Loucy (cell line): ENCODE measurements at regions not wholly inside any gene's neighbourhood (a gene's known extent, or its start where the extent isn't known, plus 50 kb on each side); places are given as distances from the start of the nearest gene placed in this dataset.

Source experiments
- H2AFZ ChIP-seq: fragments of 200-600 bp; sonication (generic); 2 replicates; pipeline ENCODE4 v1.6.0; 2016; ENCODE audit warnings: antibody characterized with exemption, mild to moderate bottlenecking, low read length, moderate library complexity
- H3F3A ChIP-seq: fragments of 200-600 bp; 2 replicates; pipeline ENCODE4 v1.6.0; 2016; ENCODE audit warnings: antibody characterized with exemption, low read depth, mild to moderate bottlenecking
- H3K27me3 ChIP-seq: fragments of 200-600 bp; sonication (generic); 2 replicates; pipeline ENCODE4 v1.6.1; 2014; ENCODE audit warnings: low read length, mild to moderate bottlenecking; ENCODE audit not compliant: insufficient read depth, poor library complexity, severe bottlenecking
- H3K36me3 ChIP-seq: fragments of 200-600 bp; sonication (generic); 2 replicates; pipeline ENCODE4 v1.6.1; 2016; ENCODE audit warnings: low read length; ENCODE audit not compliant: insufficient read depth
- H3K4me1 ChIP-seq: fragments of 200-600 bp; sonication (generic); 2 replicates; pipeline ENCODE4 v1.5.1; 2014; ENCODE audit warnings: low read length, mild to moderate bottlenecking; ENCODE audit not compliant: insufficient read depth, poor library complexity, severe bottlenecking
- H3K4me2 ChIP-seq: fragments of 200-600 bp; sonication (generic); 2 replicates; pipeline ENCODE4 v1.6.0; 2014; ENCODE audit warnings: antibody characterized with exemption, low read length, low read depth, mild to moderate bottlenecking; ENCODE audit not compliant: poor library complexity, severe bottlenecking
- H3K4me3 ChIP-seq: fragments of 200-600 bp; sonication (generic); 2 replicates; pipeline ENCODE4 v1.5.1; 2014; ENCODE audit warnings: low read length, mild to moderate bottlenecking, mixed read lengths; ENCODE audit not compliant: poor library complexity, severe bottlenecking
- H3K79me2 ChIP-seq: fragments of 200-600 bp; sonication (generic); 2 replicates; pipeline ENCODE4 v1.6.1; 2014; ENCODE audit warnings: low read length; ENCODE audit not compliant: insufficient read depth
- H3K9ac ChIP-seq: fragments of 200-600 bp; sonication (generic); 2 replicates; pipeline ENCODE4 v1.6.0; 2014; ENCODE audit warnings: mild to moderate bottlenecking, low read depth, low read length, moderate library complexity; ENCODE audit not compliant: poor library complexity, severe bottlenecking
- H3K9me2 ChIP-seq: fragments of 200-600 bp; sonication (generic); replicated peaks from 2 replicates; pipeline ENCODE4 v1.6.1; 2016; ENCODE audit warnings: low read depth, low read length, mixed read lengths
- H3K9me3 ChIP-seq: fragments of 200-600 bp; sonication (generic); 2 replicates; pipeline ENCODE4 v1.6.1; 2014; ENCODE audit warnings: mild to moderate bottlenecking, antibody characterized with exemption, low read length, low read depth; ENCODE audit not compliant: insufficient read depth
- H4K20me1 ChIP-seq: fragments of 200-600 bp; sonication (generic); 2 replicates; pipeline ENCODE4 v1.6.0; 2014; ENCODE audit warnings: antibody characterized with exemption, low read length, mild to moderate bottlenecking; ENCODE audit not compliant: insufficient read depth, poor library complexity, severe bottlenecking
- CTCF ChIP-seq: fragments of 200-600 bp; sonication (generic); conservative IDR thresholded peaks from 2 replicates; pipeline ENCODE4 v1.5.1; 2014; ENCODE audit warnings: mild to moderate bottlenecking, antibody characterized with exemption, low read length
- EZH2phosphoT487 ChIP-seq: fragments of 200-600 bp; IDR thresholded peaks from 2 replicates; pipeline ENCODE4 v1.6.1; 2018; ENCODE audit warnings: antibody characterized with exemption, mild to moderate bottlenecking, moderate library complexity, borderline replicate concordance

GRCh38 chr4:71202705-71203104 is 136.1 kb upstream of the SLC4A4 start:
- Histone ChIP-seq H2AFZ (no peak overlapping the region), H3F3A (peaks cover 12% of the 10 kb centered on the region; the same call in 1 of the 2 replicates), H3K27me3 (no peaks in the 10 kb centered on the region), H3K9ac (no peak overlapping the region), H3K79me2 (peaks cover 81% of the 10 kb centered on the region), H3K4me3 (no peak overlapping the region), H3K36me3 (no peaks in the 10 kb centered on the region), H4K20me1 (no peaks in the 10 kb centered on the region), H3K4me2 (no peak overlapping the region), H3K9me2 (no peaks in the 10 kb centered on the region), H3K9me3 (no peaks in the 10 kb centered on the region), H3K4me1 (peaks cover 88% of the 10 kb centered on the region)
- TF ChIP-seq CTCF: no peak
- no peak for TF ChIP-seq EZH2phosphoT487

DNA sequence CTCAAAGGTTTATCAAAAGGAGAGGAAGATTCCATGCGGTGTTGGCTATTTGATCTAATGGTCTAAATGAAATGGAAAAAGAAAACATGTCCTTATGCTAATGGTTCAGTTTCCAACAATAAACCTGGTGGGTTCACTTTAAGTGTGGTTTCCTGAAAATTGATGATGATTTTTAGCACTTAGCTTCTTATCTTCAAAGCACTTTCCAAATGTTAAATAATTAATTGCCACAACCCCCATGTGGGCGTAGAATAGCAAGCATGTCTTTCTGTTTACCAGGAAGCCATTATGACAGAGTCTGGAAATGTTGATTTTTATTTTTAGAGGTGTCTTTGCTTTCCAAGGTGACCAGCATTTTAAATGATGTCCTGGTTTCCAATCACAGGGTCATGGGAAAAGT is 134.8 kb upstream of the SLC4A4 start:
- peak overlapping the region; percentile 47 for H3K4me2 ChIP-seq
- H3K9ac ChIP-seq: no peak overlapping the region
- no peak overlapping the region for H2AFZ ChIP-seq
- H3K36me3 ChIP-seq: no peaks in the 10 kb centered on the region
- H3K4me3 ChIP-seq: peak overlapping the region; percentile 6
- no peaks in the 10 kb centered on the region for H3K9me3 ChIP-seq
- no peaks in the 10 kb centered on the region for H4K20me1 ChIP-seq
- H3K79me2 ChIP-seq: peaks cover 80% of the 10 kb centered on the region
- TF ChIP-seq EZH2phosphoT487: no peak
- no peak for TF ChIP-seq CTCF
- no peaks in the 10 kb centered on the region for H3K27me3 ChIP-seq
- H3K9me2 ChIP-seq: no peaks in the 10 kb centered on the region
- H3K4me1 ChIP-seq: peaks cover 81% of the 10 kb centered on the region
- H3F3A ChIP-seq: peaks cover 12% of the 10 kb centered on the region; the same call in 1 of the 2 replicates

GRCh38 chr4:71206763-71207162 is 132.1 kb upstream of the SLC4A4 start:
- Histone ChIP-seq H3K4me1 (peaks cover 61% of the 10 kb centered on the region), H3K79me2 (peaks cover 86% of the 10 kb centered on the region), H3K4me2 (no peak overlapping the region), H3K9me3 (no peaks in the 10 kb centered on the region), H3K27me3 (no peaks in the 10 kb centered on the region), H3F3A (no peaks in the 10 kb centered on the region), H3K9me2 (no peaks in the 10 kb centered on the region), H3K36me3 (no peaks in the 10 kb centered on the region), H2AFZ (no peak overlapping the region), H3K9ac (no peak overlapping the region), H4K20me1 (no peaks in the 10 kb centered on the region), H3K4me3 (no peak overlapping the region)
- TF ChIP-seq CTCF: no peak
- TF ChIP-seq EZH2phosphoT487: no peak
